HepG2 (cell line): ENCODE measurements at regions not wholly inside any gene's neighbourhood (a gene's known extent, or its start where the extent isn't known, plus 50 kb on each side); places are given as distances from the start of the nearest gene placed in this dataset.

ENCODE experiments used
- ATAC-seq: fragments of 200-7000 bp; cut with Tn5 transposase; 3 replicates; pipeline ENCODE4 v1.9.1; 2020; ENCODE audit warnings: mild to moderate bottlenecking, moderate library complexity
- BruUV-seq: library from RNA; stranded (reverse); fragments of 400-500 nt; replicated peaks from 2 replicates; lab custom pipeline; 2021; lab: Mats Ljungman, UMichigan
- CTCF ChIA-PET: fragments of 300-600 bp; formaldehyde crosslinking; extraction: SDS; loops from one replicate; lab custom pipeline; 2021; ENCODE audit warnings: low total read pairs, inconsistent platforms, low intra/inter-chr PET ratio; lab: Yijun Ruan, JAX
- POLR2A ChIA-PET: fragments of 350-600 bp; sonication (Branson Sonifier 250); formaldehyde crosslinking; loops from one replicate; lab custom pipeline; 2020; ENCODE audit warnings: antibody characterized with exemption, inconsistent platforms; lab: Yijun Ruan, JAX
- DNase-seq: peaks from one replicate; pipeline ENCODE4 v3.0.0-alpha.2; 2015; ENCODE audit warnings: low spot score
- FAIRE-seq: peaks from 3 replicates; lab custom pipeline; 2011; peaks lifted over from hg19 to GRCh38; lab: Jason Lieb, UNC
- H2AFZ ChIP-seq: one replicate; pipeline ENCODE4 v1.6.1; 2011; ENCODE audit warnings: low read length, inconsistent platforms
- H3K27ac ChIP-seq: fragments of 300-600 bp; 3 replicates; pipeline ENCODE4 v1.8.0; 2011; ENCODE audit warnings: mixed run types, mild to moderate bottlenecking, mixed read lengths, low read length, inconsistent platforms; ENCODE audit not compliant: insufficient read depth; ENCODE audit errors: extremely low read length
- H3K27me3 ChIP-seq, 2 experiments: fragments of 200-600 bp in 1 of 2; 2 replicates in 1 of 2; 3 replicates in 1 of 2; pipeline versions ENCODE4 v1.6.0 to v1.8.0; 2011; ENCODE audit warnings: low read length in 2 of 2, mild to moderate bottlenecking in 2 of 2, moderate library complexity in 2 of 2, inconsistent platforms in 1 of 2; ENCODE audit not compliant: insufficient read depth in 2 of 2, control insufficient read depth in 1 of 2
- H3K36me3 ChIP-seq, 2 experiments: fragments of 200-600 bp in 1 of 2; replicated peaks in 1 of 2; 2 replicates in 1 of 2; 3 replicates in 1 of 2; pipeline versions ENCODE4 v1.5.1 to v1.8.0; 2011; ENCODE audit warnings: low read length in 2 of 2, inconsistent platforms in 1 of 2; ENCODE audit not compliant: insufficient read depth in 2 of 2, control insufficient read depth in 1 of 2
- H3K4me1 ChIP-seq: 2 replicates; pipeline ENCODE4 v1.5.1; 2012; ENCODE audit warnings: low read length, inconsistent platforms; ENCODE audit not compliant: insufficient read depth
- H3K4me2 ChIP-seq: 2 replicates; pipeline ENCODE4 v1.6.0; 2011; ENCODE audit warnings: low read depth, low read length, inconsistent platforms
- H3K4me3 ChIP-seq, 3 experiments: fragments of 200-600 bp in 1 of 3; sonication (generic), shearing (Covaris generic) in 1 of 3; replicated peaks in 1 of 3; 2 replicates each; pipeline ENCODE4 v1.5.1; 2011 to 2016; ENCODE audit warnings: low read length in 3 of 3, inconsistent platforms in 2 of 3, low read depth in 2 of 3, mild to moderate bottlenecking in 2 of 3, control low read depth in 1 of 3, mixed read lengths in 1 of 3; ENCODE audit not compliant: insufficient read depth in 1 of 3
- H3K79me2 ChIP-seq: one replicate; pipeline ENCODE4 v1.6.1; 2011; ENCODE audit warnings: low read length, inconsistent platforms; ENCODE audit not compliant: insufficient read depth
- H3K9ac ChIP-seq: 2 replicates; pipeline ENCODE4 v1.6.0; 2011; ENCODE audit warnings: mild to moderate bottlenecking, low read depth, low read length, inconsistent platforms; ENCODE audit not compliant: insufficient read depth
- H3K9me3 ChIP-seq: 2 replicates; pipeline ENCODE4 v1.5.1; 2012; ENCODE audit warnings: mild to moderate bottlenecking, low read length
- H4K20me1 ChIP-seq: 2 replicates; pipeline ENCODE4 v1.6.0; 2011; ENCODE audit warnings: inconsistent platforms, mild to moderate bottlenecking, low read length, moderate library complexity; ENCODE audit not compliant: insufficient read depth
- DZIP1 ChIP-seq: sonication (generic); formaldehyde crosslinking; IDR thresholded peaks from 2 replicates; pipeline ENCODE4 v1.5.0; 2020; ENCODE audit warnings: mild to moderate bottlenecking, missing genetic modification reagents
- MAFF ChIP-seq: IDR thresholded peaks from 2 replicates; pipeline ENCODE4 v1.6.1; 2011; ENCODE audit warnings: low read depth, low read length, improper control_type of control experiment
- MAFK ChIP-seq, 2 experiments: IDR thresholded peaks in 1 of 2; conservative IDR thresholded peaks in 1 of 2; 2 replicates each; pipeline ENCODE4 v1.6.1; 2011; ENCODE audit warnings: improper control_type of control experiment in 2 of 2, low read length in 2 of 2
- STAT6 ChIP-seq: sonication (generic); formaldehyde crosslinking; IDR thresholded peaks from 2 replicates; pipeline ENCODE4 v1.4.0; 2020; ENCODE audit warnings: missing genetic modification reagents, mild to moderate bottlenecking, borderline replicate concordance
- ZFYVE20 ChIP-seq: sonication (generic); formaldehyde crosslinking; IDR thresholded peaks from 2 replicates; pipeline ENCODE4 v1.8.0; 2023; ENCODE audit warnings: low read depth, mild to moderate bottlenecking, moderate library complexity, missing genetic modification reagents, borderline replicate concordance
- in situ Hi-C: cut with HindIII; loops from 2 replicates; pipeline ENCODE4 v1.10.0; 2017; ENCODE audit warnings: low pct_unique_long_range_greater_than_20kb; ENCODE audit not compliant: extremely low pct_ligation_motif_present
- intact Hi-C: fragments of 100-400 bp; cut with micrococcal nuclease; formaldehyde crosslinking; loops from one replicate; pipeline ENCODE4 v1.10.0; 2022; ENCODE audit not compliant: unreplicated experiment

- H3K36me3 ChIP-seq, result no peaks in the 10 kb centered on the region
- H3K4me2 ChIP-seq, result no peak overlapping the region
- H3K27me3 ChIP-seq, result no peaks in the 10 kb centered on the region
- no peak overlapping the region for H3K4me3 ChIP-seq
- no peak overlapping the region for H2AFZ ChIP-seq
- CTCF ChIA-PET, result no interaction called here
- no peak overlapping the region for H3K27ac ChIP-seq
- BruUV-seq, result no TSS peak
- ATAC-seq, result no peak
- H3K79me2 ChIP-seq, result no peaks in the 10 kb centered on the region
- H3K4me1 ChIP-seq, result no peaks in the 10 kb centered on the region
- H4K20me1 ChIP-seq, result no peaks in the 10 kb centered on the region
- DNase-seq, result no peak
- TF ChIP-seq MAFF, result peak; percentile 65
- TF ChIP-seq MAFK (conservative IDR thresholded peaks at IDR 0.05 in 1 of 2, IDR thresholded peaks at IDR 0.05 in 1 of 2; ENCODE audit: low read length in 2 of 2), result peak; percentile 49 to 69; a peak in 3 of 4 replicates
- TF ChIP-seq ZFYVE20 (CRISPR knock-in tag), result no peak
- no peak for TF ChIP-seq STAT6 (CRISPR knock-in tag)
- no peak for TF ChIP-seq DZIP1 (CRISPR knock-in tag)
- TF ChIP-seq, all 625 proteins: peak for 2
- H3K9ac ChIP-seq, result no peak overlapping the region
- in situ Hi-C loops (no loop called here), intact Hi-C loops (no loop called here)
- peaks cover 72% of the 10 kb centered on the region for H3K9me3 ChIP-seq
- FAIRE-seq, result no peak
- POLR2A ChIA-PET, result no interaction called here
These were observed 799.6 kb downstream of the ADGRL2 start for GRCh38 chr1:82600314-82600713.
